ENCODE measurements at regions not wholly inside any gene's neighbourhood (a gene's known extent, or its start where the extent isn't known, plus 50 kb on each side); places are given as distances from the start of the nearest gene placed in this dataset.

DNA sequence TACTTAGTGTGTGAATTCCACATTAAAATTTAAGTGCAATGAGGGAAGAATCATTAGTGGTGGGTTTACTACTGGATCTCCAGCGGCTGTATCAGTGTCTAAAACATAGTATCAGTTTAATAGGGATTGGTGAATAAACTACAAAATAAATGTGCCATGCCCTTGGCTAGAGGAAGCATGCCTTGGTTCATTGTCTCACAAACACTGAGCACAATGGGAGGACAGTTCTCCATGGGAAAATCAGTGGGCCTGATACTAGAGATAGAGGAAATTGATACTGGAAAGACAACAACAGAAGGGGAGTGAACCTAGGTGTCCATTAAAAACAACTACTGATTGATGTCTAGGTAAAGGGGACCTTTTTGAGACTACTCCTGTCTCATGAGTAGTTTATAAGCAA is 971.6 kb downstream of the SUCLG1 start:
- Histone ChIP-seq H3K36me3 (replicated peaks; ENCODE audit: insufficient read depth, low read depth) (no peaks in the 10 kb centered on the region), H3K4me1 (ENCODE audit: insufficient read depth) (no peaks in the 10 kb centered on the region), H3K9me3 (ENCODE audit: low read depth) (no peaks in the 10 kb centered on the region), H3K79me2 (no peaks in the 10 kb centered on the region), H4K20me1 (ENCODE audit: insufficient read depth, poor library complexity, severe bottlenecking) (no peaks in the 10 kb centered on the region), H2AFZ (no peak overlapping the region), H3K4me3 (no peak overlapping the region), H3K9me2 (replicated peaks; ENCODE audit: insufficient read depth) (no peaks in the 10 kb centered on the region), H3K4me2 (no peak overlapping the region), H3K27me3 (no peaks in the 10 kb centered on the region), H3K27ac (no peak overlapping the region)
- no peak for TF ChIP-seq EZH2phosphoT487 (IDR thresholded peaks at IDR 0.05; ENCODE audit: low read depth, severe bottlenecking, unreplicated experiment)
- TF ChIP-seq EZH2 (IDR thresholded peaks at IDR 0.05; ENCODE audit: borderline replicate concordance), result no peak
- TF ChIP-seq, protein P1, sequence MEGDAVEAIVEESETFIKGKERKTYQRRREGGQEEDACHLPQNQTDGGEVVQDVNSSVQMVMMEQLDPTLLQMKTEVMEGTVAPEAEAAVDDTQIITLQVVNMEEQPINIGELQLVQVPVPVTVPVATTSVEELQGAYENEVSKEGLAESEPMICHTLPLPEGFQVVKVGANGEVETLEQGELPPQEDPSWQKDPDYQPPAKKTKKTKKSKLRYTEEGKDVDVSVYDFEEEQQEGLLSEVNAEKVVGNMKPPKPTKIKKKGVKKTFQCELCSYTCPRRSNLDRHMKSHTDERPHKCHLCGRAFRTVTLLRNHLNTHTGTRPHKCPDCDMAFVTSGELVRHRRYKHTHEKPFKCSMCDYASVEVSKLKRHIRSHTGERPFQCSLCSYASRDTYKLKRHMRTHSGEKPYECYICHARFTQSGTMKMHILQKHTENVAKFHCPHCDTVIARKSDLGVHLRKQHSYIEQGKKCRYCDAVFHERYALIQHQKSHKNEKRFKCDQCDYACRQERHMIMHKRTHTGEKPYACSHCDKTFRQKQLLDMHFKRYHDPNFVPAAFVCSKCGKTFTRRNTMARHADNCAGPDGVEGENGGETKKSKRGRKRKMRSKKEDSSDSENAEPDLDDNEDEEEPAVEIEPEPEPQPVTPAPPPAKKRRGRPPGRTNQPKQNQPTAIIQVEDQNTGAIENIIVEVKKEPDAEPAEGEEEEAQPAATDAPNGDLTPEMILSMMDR (IDR thresholded peaks at IDR 0.05; ENCODE audit: poor library complexity), result no peak
- 75% methylated on average over 1 of the region's 1 CpG for WGBS (ENCODE audit: low lambda C conversion rate, missing lambda C conversion rate)
- DNase-seq (ENCODE audit: low spot score), result no peak

DNA sequence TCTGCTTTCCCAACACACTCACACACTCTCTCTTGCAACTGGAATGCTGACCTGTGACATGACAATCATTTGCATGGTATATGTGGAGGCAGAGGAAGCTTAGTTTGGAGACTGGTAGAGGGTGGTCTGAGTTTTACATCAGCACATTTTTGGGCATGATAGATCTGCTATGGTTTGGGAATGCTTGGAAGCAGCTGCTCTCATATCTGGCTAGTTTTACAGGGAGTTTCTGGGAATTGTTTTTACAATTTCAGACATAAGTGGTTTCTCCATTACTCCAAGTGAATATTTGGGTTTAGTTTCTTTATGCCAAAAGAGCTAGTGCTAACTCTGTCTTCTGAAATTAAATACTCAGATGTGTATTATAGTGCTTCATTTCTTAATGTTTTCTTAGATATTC is 977.6 kb downstream of the SUCLG1 start:
- H4K20me1 ChIP-seq (ENCODE audit: insufficient read depth, poor library complexity, severe bottlenecking), result no peaks in the 10 kb centered on the region
- H3K27me3 ChIP-seq, result no peaks in the 10 kb centered on the region
- no peaks in the 10 kb centered on the region for H3K9me3 ChIP-seq (ENCODE audit: low read depth)
- DNase-seq (ENCODE audit: low spot score), result no peak
- H3K36me3 ChIP-seq (replicated peaks; ENCODE audit: insufficient read depth, low read depth), result no peaks in the 10 kb centered on the region
- no peaks in the 10 kb centered on the region for H3K4me1 ChIP-seq (ENCODE audit: insufficient read depth)
- H3K9me2 ChIP-seq (replicated peaks; ENCODE audit: insufficient read depth), result no peaks in the 10 kb centered on the region
- no peaks in the 10 kb centered on the region for H3K79me2 ChIP-seq
- H3K27ac ChIP-seq, result no peak overlapping the region
- no peak overlapping the region for H3K4me3 ChIP-seq
- TF ChIP-seq, protein P1 (IDR thresholded peaks at IDR 0.05; ENCODE audit: poor library complexity), result no peak
- TF ChIP-seq EZH2 (IDR thresholded peaks at IDR 0.05; ENCODE audit: borderline replicate concordance) (no peak), EZH2phosphoT487 (IDR thresholded peaks at IDR 0.05; ENCODE audit: low read depth, severe bottlenecking, unreplicated experiment) (no peak)
- H3K4me2 ChIP-seq, result no peak overlapping the region
- no peak overlapping the region for H2AFZ ChIP-seq

DNA sequence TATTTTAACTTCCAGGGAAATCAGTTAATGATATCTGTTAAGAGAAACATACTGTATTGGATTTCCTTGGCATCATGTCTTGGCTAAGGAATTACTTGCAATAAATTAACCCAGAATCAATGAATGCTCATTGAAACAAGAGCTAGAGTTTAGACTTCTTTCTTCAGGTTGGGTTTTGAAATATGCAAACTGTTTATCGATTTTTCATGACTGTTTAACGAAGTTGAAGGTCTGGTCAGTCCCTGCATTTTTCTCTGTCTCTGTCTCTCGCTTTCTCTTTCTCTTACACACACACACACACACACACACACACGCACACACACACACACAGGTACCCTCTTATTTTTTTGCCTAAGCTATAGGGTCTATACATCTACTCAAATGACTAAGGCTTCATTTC is 981.0 kb downstream of the SUCLG1 start:
- WGBS (ENCODE audit: low lambda C conversion rate, missing lambda C conversion rate), result 69% methylated on average over 4 of the region's 4 CpGs
- H3K27me3 ChIP-seq, result no peaks in the 10 kb centered on the region
- H4K20me1 ChIP-seq (ENCODE audit: insufficient read depth, poor library complexity, severe bottlenecking), result no peaks in the 10 kb centered on the region
- TF ChIP-seq, protein P1 (IDR thresholded peaks at IDR 0.05; ENCODE audit: poor library complexity), result no peak
- TF ChIP-seq EZH2phosphoT487 (IDR thresholded peaks at IDR 0.05; ENCODE audit: low read depth, severe bottlenecking, unreplicated experiment), result no peak
- no peak for TF ChIP-seq EZH2 (IDR thresholded peaks at IDR 0.05; ENCODE audit: borderline replicate concordance)
- H2AFZ ChIP-seq, result no peak overlapping the region
- no peaks in the 10 kb centered on the region for H3K4me1 ChIP-seq (ENCODE audit: insufficient read depth)
- no peak overlapping the region for H3K4me2 ChIP-seq
- DNase-seq (ENCODE audit: low spot score), result no peak
- no peak overlapping the region for H3K4me3 ChIP-seq
- no peaks in the 10 kb centered on the region for H3K9me2 ChIP-seq (replicated peaks; ENCODE audit: insufficient read depth)
- H3K9me3 ChIP-seq (ENCODE audit: low read depth), result no peaks in the 10 kb centered on the region
- no peaks in the 10 kb centered on the region for H3K79me2 ChIP-seq
- H3K36me3 ChIP-seq (replicated peaks; ENCODE audit: insufficient read depth, low read depth), result no peaks in the 10 kb centered on the region
- H3K27ac ChIP-seq, result no peak overlapping the region

DNA sequence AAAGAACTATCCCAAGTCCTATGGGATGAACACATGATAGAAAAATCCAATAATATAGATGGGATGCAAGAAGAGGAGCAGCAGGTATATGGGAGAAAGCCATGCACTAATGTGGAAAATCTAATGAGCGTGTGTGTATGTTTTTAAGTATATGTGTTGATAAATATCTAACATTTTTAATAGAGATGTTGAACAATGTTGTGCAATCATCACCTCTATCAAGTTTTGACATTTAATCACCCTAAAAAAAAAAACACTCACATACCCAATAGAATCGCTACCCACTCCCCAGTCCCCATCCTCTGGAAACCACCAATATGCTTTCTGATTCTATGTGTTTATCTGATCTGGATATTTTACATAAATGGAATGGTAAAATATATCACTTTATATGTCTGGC is 983.7 kb downstream of the SUCLG1 start:
- Histone ChIP-seq H4K20me1 (ENCODE audit: insufficient read depth, poor library complexity, severe bottlenecking) (no peaks in the 10 kb centered on the region), H3K4me1 (ENCODE audit: insufficient read depth) (no peaks in the 10 kb centered on the region), H3K9me3 (ENCODE audit: low read depth) (no peaks in the 10 kb centered on the region), H3K9me2 (replicated peaks; ENCODE audit: insufficient read depth) (no peaks in the 10 kb centered on the region), H3K36me3 (replicated peaks; ENCODE audit: insufficient read depth, low read depth) (no peaks in the 10 kb centered on the region), H3K4me3 (no peak overlapping the region), H3K4me2 (no peak overlapping the region), H3K79me2 (no peaks in the 10 kb centered on the region), H3K27ac (no peak overlapping the region), H2AFZ (no peak overlapping the region), H3K27me3 (no peaks in the 10 kb centered on the region)
- DNase-seq (ENCODE audit: low spot score), result no peak
- WGBS (ENCODE audit: low lambda C conversion rate, missing lambda C conversion rate), result 94% methylated on average over 2 of the region's 2 CpGs
- TF ChIP-seq EZH2 (IDR thresholded peaks at IDR 0.05; ENCODE audit: borderline replicate concordance) (no peak), EZH2phosphoT487 (IDR thresholded peaks at IDR 0.05; ENCODE audit: low read depth, severe bottlenecking, unreplicated experiment) (no peak)
- TF ChIP-seq, protein P1 (IDR thresholded peaks at IDR 0.05; ENCODE audit: poor library complexity), result no peak
